ENCODE measurements at regions not wholly inside any gene's neighbourhood (a gene's known extent, or its start where the extent isn't known, plus 50 kb on each side); places are given as distances from the start of the nearest gene placed in this dataset.

GRCh38 chr1:69376408-69376807, 191.3 kb upstream of the LRRC7 start:
- no peak overlapping the region for H3K27ac ChIP-seq
- H3K4me3 ChIP-seq = no peak overlapping the region
- no peak for DNase-seq (ENCODE audit: low spot score)
- TF ChIP-seq CTCF (IDR thresholded peaks at IDR 0.05) = no peak

DNA sequence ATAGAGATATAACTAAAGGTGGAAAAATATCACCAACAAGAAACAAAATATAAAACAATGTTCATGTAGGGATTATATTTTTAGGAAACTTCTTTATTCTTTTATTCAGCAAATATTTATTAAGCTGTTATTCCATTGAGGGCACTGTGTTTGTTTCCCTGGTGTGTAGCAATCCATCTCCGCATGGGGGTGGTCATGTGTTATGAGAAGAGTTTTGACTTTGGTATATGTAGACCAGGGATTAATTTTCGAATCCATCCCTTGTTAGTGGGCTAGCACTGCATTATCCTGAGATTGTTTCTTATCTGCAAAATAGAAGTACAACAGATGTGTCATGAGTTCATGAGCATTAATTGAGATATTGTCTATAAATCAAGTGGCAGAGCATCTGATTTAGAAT, 190.2 kb upstream of the LRRC7 start:
- no peak overlapping the region for H3K27ac ChIP-seq
- DNase-seq (ENCODE audit: low spot score) = no peak
- no peak for TF ChIP-seq CTCF (IDR thresholded peaks at IDR 0.05)
- no peak overlapping the region for H3K4me3 ChIP-seq

DNA sequence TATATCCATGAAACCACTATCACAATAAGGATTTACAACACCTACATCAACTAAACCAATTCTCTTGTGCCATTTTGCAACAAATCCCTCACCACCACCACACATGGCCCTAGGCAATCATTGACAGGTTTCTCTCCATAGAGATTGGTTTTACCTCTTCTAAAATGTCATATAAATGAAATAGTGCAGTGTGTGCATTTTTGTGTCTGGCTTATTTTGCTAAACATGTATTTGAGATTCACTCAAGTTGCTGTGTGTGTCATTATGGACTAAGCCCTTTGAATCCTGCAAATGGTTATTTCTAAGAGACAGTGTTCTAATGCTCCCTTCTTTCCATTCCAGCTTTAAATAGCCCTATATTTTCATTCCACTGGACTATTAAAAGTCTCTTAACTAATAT, 179.7 kb upstream of the LRRC7 start:
- H3K27ac ChIP-seq = no peak overlapping the region
- TF ChIP-seq CTCF (IDR thresholded peaks at IDR 0.05) = no peak
- DNase-seq (ENCODE audit: low spot score) = no peak
- no peak overlapping the region for H3K4me3 ChIP-seq

GRCh38 chr1:69400128-69400527, 167.6 kb upstream of the LRRC7 start:
- Histone ChIP-seq H3K4me3 (no peak overlapping the region), H3K27ac (no peak overlapping the region)
- no peak for DNase-seq (ENCODE audit: low spot score)
- TF ChIP-seq CTCF (IDR thresholded peaks at IDR 0.05) = no peak

DNA sequence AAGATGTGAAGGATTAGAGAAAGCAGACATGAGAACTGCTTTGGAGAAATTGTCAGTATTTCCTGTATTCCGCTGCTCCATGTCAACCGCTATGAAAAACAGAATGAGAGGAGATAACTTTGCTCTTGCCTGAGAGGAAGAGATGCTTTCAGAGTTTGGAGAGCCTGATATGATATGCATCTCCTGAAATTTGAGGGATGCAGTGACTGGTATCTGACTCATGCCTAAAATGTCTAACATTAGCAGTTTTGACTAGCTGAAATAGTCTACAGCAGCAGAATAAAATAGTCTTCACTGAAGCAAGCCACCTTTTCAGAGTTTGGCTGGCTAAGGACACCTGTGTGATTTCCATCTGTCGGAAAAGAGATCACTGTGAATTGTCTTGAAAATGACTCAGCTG, 165.8 kb upstream of the LRRC7 start:
- no peak for DNase-seq (ENCODE audit: low spot score)
- no peak overlapping the region for H3K4me3 ChIP-seq
- H3K27ac ChIP-seq = no peak overlapping the region
- no peak for TF ChIP-seq CTCF (IDR thresholded peaks at IDR 0.05)

- no peak overlapping the region for H3K4me3 ChIP-seq
- DNase-seq (ENCODE audit: low spot score) = no peak
- H3K27ac ChIP-seq = no peak overlapping the region
- no peak for TF ChIP-seq CTCF (IDR thresholded peaks at IDR 0.05)
These were observed 163.9 kb upstream of the LRRC7 start for GRCh38 chr1:69403756-69404320.

DNA sequence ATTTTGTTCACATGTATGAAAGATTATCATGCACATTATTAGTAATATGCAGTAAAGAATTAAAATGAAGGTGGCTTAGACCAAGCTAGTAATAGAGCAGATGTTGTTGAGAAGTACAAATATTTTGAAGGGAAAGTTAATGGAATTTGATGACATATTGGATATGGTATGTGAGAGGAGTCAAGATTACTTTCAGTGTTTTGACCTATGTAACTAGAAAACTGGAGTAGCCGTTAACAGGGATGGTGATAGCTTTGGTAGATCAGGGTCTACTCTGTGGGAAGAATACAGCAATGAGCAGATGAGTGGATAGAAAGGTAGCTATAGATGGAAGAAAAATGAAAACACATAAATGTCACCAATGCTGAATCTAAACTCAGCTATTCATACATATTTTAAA, 163.2 kb upstream of the LRRC7 start:
- H3K27ac ChIP-seq = no peak overlapping the region
- no peak for TF ChIP-seq CTCF (IDR thresholded peaks at IDR 0.05)
- DNase-seq (ENCODE audit: low spot score) = no peak
- no peak overlapping the region for H3K4me3 ChIP-seq
